H1 (cell line): ENCODE measurements at regions not wholly inside any gene's neighbourhood (a gene's known extent, or its start where the extent isn't known, plus 50 kb on each side); places are given as distances from the start of the nearest gene placed in this dataset.

Source experiments
- CTCF ChIA-PET: fragments of 300-600 bp; sonication (Branson Sonifier 250); formaldehyde crosslinking; loops from one replicate; lab custom pipeline; 2021; ENCODE audit not compliant: partially characterized antibody; lab: Charles Lee
- POLR2A ChIA-PET: fragments of 300-600 bp; sonication (Branson Sonifier 250); formaldehyde crosslinking; loops from one replicate; lab custom pipeline; 2021; ENCODE audit warnings: inconsistent platforms; ENCODE audit not compliant: partially characterized antibody; lab: Charles Lee
- DNase-seq, 2 experiments: peaks; one replicate each; pipeline versions ENCODE4 v3.0.0 to v3.0.0-alpha.2; 2010 to 2022; ENCODE audit warnings: low spot score in 2 of 2, low read depth in 1 of 2, mixed read lengths in 1 of 2
- FAIRE-seq: peaks from 2 replicates; lab custom pipeline; 2011; peaks lifted over from hg19 to GRCh38; lab: Jason Lieb, UNC
- H2AFZ ChIP-seq: 2 replicates; pipeline ENCODE4 v1.8.1; 2012; ENCODE audit warnings: low read length, inconsistent platforms
- H2AK5ac ChIP-seq: 2 replicates; pipeline ENCODE4 v1.6.1; 2013; ENCODE audit warnings: low read depth, low read length
- H2BK120ac ChIP-seq: replicated peaks from 2 replicates; pipeline ENCODE3; 2013; ENCODE audit warnings: low read depth, low read length, inconsistent platforms
- H2BK12ac ChIP-seq: 2 replicates; pipeline ENCODE4 v1.6.1; 2013; ENCODE audit warnings: low read depth, low read length
- H2BK15ac ChIP-seq: 2 replicates; pipeline ENCODE4 v1.6.1; 2013; ENCODE audit warnings: low read length
- H2BK20ac ChIP-seq: 2 replicates; pipeline ENCODE4 v1.6.1; 2013; ENCODE audit warnings: low read length
- H2BK5ac ChIP-seq: 2 replicates; pipeline ENCODE4 v1.6.1; 2013; ENCODE audit warnings: low read depth, low read length
- H3K14ac ChIP-seq: 2 replicates; pipeline ENCODE4 v1.6.1; 2013; ENCODE audit warnings: inconsistent platforms; ENCODE audit not compliant: insufficient read length
- H3K18ac ChIP-seq: 2 replicates; pipeline ENCODE4 v1.6.1; 2013; ENCODE audit warnings: low read length; ENCODE audit errors: extremely low read depth
- H3K23ac ChIP-seq: 2 replicates; pipeline ENCODE4 v1.6.1; 2013; ENCODE audit warnings: inconsistent platforms; ENCODE audit not compliant: insufficient read length
- H3K23me2 ChIP-seq: 2 replicates; pipeline ENCODE4 v1.6.1; 2013; ENCODE audit warnings: low read depth, low read length
- H3K27ac ChIP-seq: 2 replicates; pipeline ENCODE4 v1.6.1; 2011; ENCODE audit warnings: low read depth, low read length, inconsistent platforms
- H3K27me3 ChIP-seq, 4 experiments: replicated peaks in 1 of 4; 1 replicate in 1 of 4; 2 replicates in 3 of 4; pipeline versions ENCODE4 v1.6.1 to v1.8.1; 2011 to 2013; ENCODE audit warnings: low read length in 3 of 4, mild to moderate bottlenecking in 3 of 4, inconsistent platforms in 2 of 4, mixed read lengths in 2 of 4, moderate library complexity in 1 of 4; ENCODE audit not compliant: control insufficient read depth in 3 of 4, insufficient read depth in 3 of 4; ENCODE audit errors: extremely low read depth in 1 of 4
- H3K36me3 ChIP-seq, 4 experiments: 2 replicates each; pipeline versions ENCODE4 v1.6.1 to v1.8.1; 2011 to 2013; ENCODE audit warnings: mild to moderate bottlenecking in 4 of 4, low read length in 3 of 4, moderate library complexity in 2 of 4, control low read depth in 1 of 4, inconsistent platforms in 1 of 4; ENCODE audit not compliant: insufficient read depth in 4 of 4, control insufficient read depth in 2 of 4
- H3K4ac ChIP-seq: replicated peaks from 2 replicates; pipeline ENCODE3; 2013; ENCODE audit warnings: low read length, low read depth, mixed read lengths, inconsistent platforms; ENCODE audit not compliant: insufficient read length
- H3K4me1 ChIP-seq, 4 experiments: replicated peaks in 1 of 4; 1 replicate in 1 of 4; 2 replicates in 3 of 4; pipeline versions ENCODE4 v1.6.1 to v1.8.1; 2011 to 2013; ENCODE audit warnings: low read length in 3 of 4, inconsistent platforms in 2 of 4, mixed read lengths in 1 of 4; ENCODE audit not compliant: insufficient read depth in 4 of 4, control insufficient read depth in 3 of 4
- H3K4me2 ChIP-seq, 2 experiments: 2 replicates each; pipeline versions ENCODE4 v1.6.1 to v1.8.1; 2011 to 2013; ENCODE audit warnings: low read depth in 2 of 2, low read length in 2 of 2, control low read depth in 1 of 2, inconsistent platforms in 1 of 2, mild to moderate bottlenecking in 1 of 2; ENCODE audit not compliant: insufficient read depth in 1 of 2
- H3K4me3 ChIP-seq, 4 experiments: fragments of 200-600, 300-600 bp in 1 of 4; sonication (generic), shearing (Covaris generic), sonication (Bioruptor Twin) in 1 of 4; 2 replicates each; pipeline versions ENCODE4 v1.5.1 to v1.8.1; 2011 to 2016; ENCODE audit warnings: low read length in 4 of 4, low read depth in 3 of 4, control low read depth in 2 of 4, inconsistent platforms in 2 of 4, mild to moderate bottlenecking in 2 of 4, mixed read lengths in 1 of 4, moderate library complexity in 1 of 4; ENCODE audit not compliant: insufficient read depth in 2 of 4; ENCODE audit errors: extremely low read depth in 1 of 4
- H3K56ac ChIP-seq: replicated peaks from 2 replicates; pipeline ENCODE3; 2013; ENCODE audit warnings: low read depth, mild to moderate bottlenecking, mixed read lengths, low read length, inconsistent platforms; ENCODE audit not compliant: insufficient read length
- H3K79me1 ChIP-seq: 2 replicates; pipeline ENCODE4 v1.6.1; 2013; ENCODE audit warnings: low read depth, low read length, control low read depth
- H3K79me2 ChIP-seq, 2 experiments: 2 replicates each; pipeline versions ENCODE4 v1.6.1 to v1.8.1; 2012 to 2013; ENCODE audit warnings: low read length in 2 of 2, mild to moderate bottlenecking in 2 of 2, inconsistent platforms in 1 of 2; ENCODE audit not compliant: insufficient read depth in 2 of 2, control insufficient read depth in 1 of 2
- H3K9ac ChIP-seq, 4 experiments: replicated peaks in 1 of 4; 1 replicate in 1 of 4; 2 replicates in 3 of 4; pipeline versions ENCODE4 v1.6.1 to v1.8.1; 2011 to 2013; ENCODE audit warnings: low read depth in 3 of 4, low read length in 3 of 4, control low read depth in 2 of 4, mild to moderate bottlenecking in 2 of 4, moderate library complexity in 2 of 4, inconsistent platforms in 1 of 4; ENCODE audit errors: extremely low read depth in 1 of 4
- H3K9me3 ChIP-seq, 2 experiments: 2 replicates each; pipeline versions ENCODE4 v1.6.1 to v1.8.1; 2012 to 2013; ENCODE audit warnings: mild to moderate bottlenecking in 2 of 2, moderate library complexity in 2 of 2, control low read depth in 1 of 2, inconsistent platforms in 1 of 2, low read depth in 1 of 2, low read length in 1 of 2, mixed read lengths in 1 of 2; ENCODE audit not compliant: insufficient read depth in 2 of 2
- H4K20me1 ChIP-seq, 2 experiments: replicated peaks in 1 of 2; 2 replicates each; pipeline versions ENCODE3 to v1.8.1; 2011 to 2013; ENCODE audit warnings: inconsistent platforms in 2 of 2, low read length in 2 of 2, mild to moderate bottlenecking in 1 of 2; ENCODE audit not compliant: insufficient read depth in 2 of 2, control insufficient read depth in 1 of 2
- H4K5ac ChIP-seq: 2 replicates; pipeline ENCODE4 v1.6.1; 2013; ENCODE audit warnings: low read length, low read depth, mixed read lengths, inconsistent platforms; ENCODE audit not compliant: insufficient read length
- H4K8ac ChIP-seq: 2 replicates; pipeline ENCODE4 v1.8.0; 2013; ENCODE audit warnings: mild to moderate bottlenecking, moderate library complexity, low read length, inconsistent platforms; ENCODE audit not compliant: insufficient read depth; ENCODE audit errors: extremely low read depth
- H4K91ac ChIP-seq: replicated peaks from 2 replicates; pipeline ENCODE3; 2013; ENCODE audit warnings: low read length, mixed read lengths, inconsistent platforms; ENCODE audit not compliant: insufficient read length
- BACH1 ChIP-seq: IDR thresholded peaks from 2 replicates; pipeline ENCODE4 v1.6.1; 2012; ENCODE audit warnings: low read length, improper control_type of control experiment
- CHD1 ChIP-seq: IDR thresholded peaks from 2 replicates; pipeline ENCODE4 v1.6.1; 2012; ENCODE audit warnings: low read depth, low read length, improper control_type of control experiment
- CHD2 ChIP-seq: IDR thresholded peaks from 2 replicates; pipeline ENCODE4 v1.6.1; 2012; ENCODE audit warnings: low read length, improper control_type of control experiment
- EGR1 ChIP-seq: IDR thresholded peaks from 2 replicates; pipeline ENCODE4 v1.6.1; 2011; ENCODE audit warnings: low read depth, low read length, borderline replicate concordance
- HDAC2 ChIP-seq, 2 experiments: fragments of 300-600 bp in 1 of 2; sonication (generic) in 1 of 2; IDR thresholded peaks; 2 replicates each; pipeline ENCODE4 v1.6.1; 2011 to 2012; ENCODE audit warnings: low read depth in 2 of 2, low read length in 2 of 2, mild to moderate bottlenecking in 2 of 2, moderate library complexity in 2 of 2, borderline replicate concordance in 1 of 2, inconsistent platforms in 1 of 2
- HDAC6 ChIP-seq: IDR thresholded peaks from one replicate; pipeline ENCODE4 v1.7.1; 2012; ENCODE audit warnings: low read depth, mild to moderate bottlenecking, inconsistent platforms, low read length, moderate library complexity
- NANOG ChIP-seq: IDR thresholded peaks from 2 replicates; pipeline ENCODE4 v1.6.1; 2011; ENCODE audit warnings: low read length, low read depth, mild to moderate bottlenecking, inconsistent platforms; ENCODE audit not compliant: insufficient read depth, poor library complexity, severe bottlenecking
- NRF1 ChIP-seq: IDR thresholded peaks from 2 replicates; pipeline ENCODE4 v1.6.1; 2011; ENCODE audit warnings: mild to moderate bottlenecking, low read depth, low read length, improper control_type of control experiment
- POLR2A ChIP-seq, 2 experiments: IDR thresholded peaks; 1 replicate in 1 of 2; 2 replicates in 1 of 2; pipeline ENCODE4 v1.6.1; 2011; ENCODE audit warnings: low read depth in 2 of 2, low read length in 2 of 2, mild to moderate bottlenecking in 2 of 2; ENCODE audit errors: control extremely low read depth in 1 of 2
- SAP30 ChIP-seq: fragments of 300-600 bp; sonication (generic); IDR thresholded peaks from 2 replicates; pipeline ENCODE4 v1.7.1; 2012; ENCODE audit warnings: low read length, moderate library complexity, mild to moderate bottlenecking, inconsistent platforms; ENCODE audit not compliant: insufficient read depth, insufficient replicate concordance
- SP2 ChIP-seq: IDR thresholded peaks from 2 replicates; pipeline ENCODE4 v1.6.1; 2012; ENCODE audit warnings: mild to moderate bottlenecking, low read length, inconsistent platforms
- SRF ChIP-seq: IDR thresholded peaks from 2 replicates; pipeline ENCODE4 v1.6.1; 2011; ENCODE audit warnings: mild to moderate bottlenecking, low read depth, low read length, moderate library complexity
- YY1 ChIP-seq: IDR thresholded peaks from 2 replicates; pipeline ENCODE4 v1.6.1; 2011; ENCODE audit warnings: low read depth, mild to moderate bottlenecking, low read length
- WGBS, 2 experiments: shearing (Covaris generic) in 1 of 2; methylation state at CpG; one replicate each; pipeline versions ENCODE4 v1.1.6 to v1.1.7; 2013 to 2015; ENCODE audit warnings: low lambda C conversion rate in 2 of 2, mixed read lengths in 2 of 2, inconsistent platforms in 1 of 2, low coverage in 1 of 2, missing lambda C conversion rate in 1 of 2; ENCODE audit not compliant: insufficient replicate concordance in 2 of 2, insufficient coverage in 1 of 2, insufficient read length in 1 of 2; ENCODE audit errors: extremely low coverage in 1 of 2, missing lambda C conversion rate in 1 of 2; 5-methylcytosine and 5-hydroxymethylcytosine counted together
- TF ChIP-seq, protein P1 (sequence below): IDR thresholded peaks from 2 replicates; pipeline ENCODE4 v1.6.1; 2011; ENCODE audit warnings: low read length, improper control_type of control experiment

DNA sequence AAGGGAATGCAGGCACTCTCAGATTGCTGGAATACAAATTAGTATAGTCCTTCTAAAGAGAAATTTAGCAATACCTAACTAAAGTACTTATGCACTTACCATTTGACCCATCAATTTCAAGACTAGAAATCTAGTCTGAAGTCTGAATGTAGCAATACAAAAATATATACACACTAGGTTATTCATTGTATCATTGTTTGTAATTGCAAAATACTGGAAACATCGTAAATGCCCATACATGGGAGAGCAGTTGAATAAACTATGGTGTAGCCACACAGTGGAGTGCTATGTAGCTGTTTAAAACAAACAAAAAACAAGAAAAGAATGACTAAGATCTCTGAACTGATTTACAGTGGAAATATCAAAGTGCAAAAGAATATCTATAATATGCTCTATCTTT, 346.4 kb downstream of the ZNF674 start:
- H4K20me1 ChIP-seq: no peaks in the 10 kb centered on the region
- no peak overlapping the region for H3K27ac ChIP-seq
- no peak overlapping the region for H2AFZ ChIP-seq
- H2BK5ac ChIP-seq: no peak overlapping the region
- no peak overlapping the region for H3K4me2 ChIP-seq
- no peak overlapping the region for H3K23ac ChIP-seq
- no peak overlapping the region for H3K14ac ChIP-seq
- H4K8ac ChIP-seq: no peak overlapping the region
- H3K27me3 ChIP-seq: no peaks in the 10 kb centered on the region
- H2BK12ac ChIP-seq: no peak overlapping the region
- ChIA-PET POLR2A (no interaction called here), CTCF (no interaction called here)
- WGBS, 2 experiments: 67% methylated on average over 1 of the region's 1 CpG; no CpG with 5 or more reads in 1 of the 2 experiments
- no peak overlapping the region for H3K4me3 ChIP-seq
- H3K36me3 ChIP-seq: no peaks in the 10 kb centered on the region
- FAIRE-seq: no peak
- no peak for DNase-seq
- H3K79me2 ChIP-seq: no peaks in the 10 kb centered on the region
- H3K18ac ChIP-seq: no peak overlapping the region
- no peak overlapping the region for H4K5ac ChIP-seq
- H3K9me3 ChIP-seq: 0 out of 4 replicates have a peak, but pooled peaks cover 0 to 2% of the 10 kb centered on the region in 2 experiments
- no peak overlapping the region for H3K4ac ChIP-seq
- H2BK15ac ChIP-seq: no peak overlapping the region
- no peaks in the 10 kb centered on the region for H3K23me2 ChIP-seq
- no peak overlapping the region for H3K56ac ChIP-seq
- no peaks in the 10 kb centered on the region for H3K79me1 ChIP-seq
- H2BK20ac ChIP-seq: no peak overlapping the region
- H3K9ac ChIP-seq: no peak overlapping the region
- H4K91ac ChIP-seq: no peak overlapping the region
- H2AK5ac ChIP-seq: no peak overlapping the region
- peaks cover 0 to 6% (median 0%) of the 10 kb centered on the region in 4 experiments; a peak in 3 of 7 replicates for H3K4me1 ChIP-seq
- H2BK120ac ChIP-seq: no peak overlapping the region
- TF ChIP-seq SAP30 (no peak), BACH1 (no peak), HDAC6 (no peak), CHD2 (no peak), SP2 (no peak), SRF (no peak), EGR1 (no peak), NANOG (no peak), POLR2A (IDR thresholded peaks at IDR 0.05; ENCODE audit: control extremely low read depth in 1 of 2, low read depth in 2 of 2, low read length in 2 of 2) (no peak), HDAC2 (IDR thresholded peaks at IDR 0.05; ENCODE audit: borderline replicate concordance in 1 of 2, low read depth in 2 of 2, low read length in 2 of 2) (no peak), YY1 (no peak), NRF1 (no peak), CHD1 (no peak)
- TF ChIP-seq, protein P1, sequence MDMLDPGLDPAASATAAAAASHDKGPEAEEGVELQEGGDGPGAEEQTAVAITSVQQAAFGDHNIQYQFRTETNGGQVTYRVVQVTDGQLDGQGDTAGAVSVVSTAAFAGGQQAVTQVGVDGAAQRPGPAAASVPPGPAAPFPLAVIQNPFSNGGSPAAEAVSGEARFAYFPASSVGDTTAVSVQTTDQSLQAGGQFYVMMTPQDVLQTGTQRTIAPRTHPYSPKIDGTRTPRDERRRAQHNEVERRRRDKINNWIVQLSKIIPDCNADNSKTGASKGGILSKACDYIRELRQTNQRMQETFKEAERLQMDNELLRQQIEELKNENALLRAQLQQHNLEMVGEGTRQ: no peak
